HEK293 (cell line): ENCODE measurements at regions not wholly inside any gene's neighbourhood (a gene's known extent, or its start where the extent isn't known, plus 50 kb on each side); places are given as distances from the start of the nearest gene placed in this dataset.

Experiments used
- CTCF ChIA-PET: fragments of 350-600 bp; formaldehyde crosslinking; extraction: SDS; loops from one replicate; lab custom pipeline; 2021; ENCODE audit warnings: antibody characterized with exemption; lab: Yijun Ruan, JAX
- POLR2A ChIA-PET: fragments of 300-600 bp; formaldehyde crosslinking; extraction: SDS; loops from one replicate; lab custom pipeline; 2020; ENCODE audit warnings: antibody characterized with exemption, inconsistent platforms; lab: Yijun Ruan, JAX
- H3K27ac ChIP-seq: fragments of 200-500 bp; sonication (Bioruptor generic); 2 replicates; pipeline ENCODE4 v1.5.1; 2014; ENCODE audit warnings: low read depth, low read length, control low read depth, inconsistent platforms; ENCODE audit errors: extremely low read depth
- H3K36me3 ChIP-seq, 2 experiments: fragments of 200-500 bp in 1 of 2; sonication (Bioruptor generic) in 1 of 2; 1 replicate in 1 of 2; 2 replicates in 1 of 2; pipeline ENCODE4 v1.5.1; 2014 to 2017; ENCODE audit warnings: inconsistent platforms in 2 of 2, low read length in 2 of 2; ENCODE audit not compliant: control insufficient read depth in 2 of 2, insufficient read depth in 1 of 2
- H3K4me1 ChIP-seq: fragments of 200-500 bp; sonication (Bioruptor generic); 2 replicates; pipeline ENCODE4 v1.5.1; 2014; ENCODE audit warnings: mild to moderate bottlenecking, low read length, inconsistent platforms; ENCODE audit not compliant: control insufficient read depth, insufficient read depth
- H3K4me3 ChIP-seq: 2 replicates; pipeline ENCODE4 v1.5.1; 2011; ENCODE audit warnings: low read depth, mild to moderate bottlenecking, control low read depth, low read length, moderate library complexity
- H3K9me3 ChIP-seq: fragments of 200-500 bp; sonication (Bioruptor generic); 2 replicates; pipeline ENCODE4 v1.5.1; 2014; ENCODE audit warnings: low read depth, low read length, inconsistent platforms; ENCODE audit not compliant: control insufficient read depth, insufficient read depth
- ZBTB1 ChIP-seq: fragments of 450-650 bp; formaldehyde crosslinking; IDR thresholded peaks from 2 replicates; pipeline ENCODE4 v1.5.1; 2016; ENCODE audit warnings: missing biosample characterization, missing genetic modification characterization
- ZNF174 ChIP-seq: fragments of 450-650 bp; formaldehyde crosslinking; IDR thresholded peaks from 2 replicates; pipeline ENCODE4 v1.5.0; 2017; ENCODE audit warnings: missing biosample characterization, mild to moderate bottlenecking, missing genetic modification characterization
- ZNF202 ChIP-seq: fragments of 450-650 bp; formaldehyde crosslinking; IDR thresholded peaks from 2 replicates; pipeline ENCODE4 v1.5.1; 2016; ENCODE audit warnings: missing biosample characterization, missing genetic modification characterization, borderline replicate concordance
- ZNF404 ChIP-seq: fragments of 450-650 bp; formaldehyde crosslinking; IDR thresholded peaks from 2 replicates; pipeline ENCODE4 v1.5.1; 2017; ENCODE audit warnings: missing biosample characterization, missing genetic modification characterization
- ZNF426 ChIP-seq: fragments of 450-650 bp; formaldehyde crosslinking; IDR thresholded peaks from 2 replicates; pipeline ENCODE4 v1.5.1; 2017; ENCODE audit warnings: missing biosample characterization, missing genetic modification characterization, mild to moderate bottlenecking, inconsistent platforms, moderate library complexity
- ZNF501 ChIP-seq: fragments of 450-650 bp; formaldehyde crosslinking; IDR thresholded peaks from 2 replicates; pipeline ENCODE4 v1.5.1; 2016; ENCODE audit warnings: missing biosample characterization, missing genetic modification characterization
- ZNF558 ChIP-seq: fragments of 450-650 bp; formaldehyde crosslinking; IDR thresholded peaks from 2 replicates; pipeline ENCODE4 v1.5.1; 2016; ENCODE audit warnings: missing biosample characterization, missing genetic modification characterization
- ZNF596 ChIP-seq: fragments of 450-650 bp; IDR thresholded peaks from 2 replicates; pipeline ENCODE4 v1.5.0; 2018; ENCODE audit warnings: missing biosample characterization, mild to moderate bottlenecking, missing genetic modification characterization, moderate library complexity
- ZNF654 ChIP-seq: fragments of 450-650 bp; formaldehyde crosslinking; IDR thresholded peaks from 2 replicates; pipeline ENCODE4 v1.5.1; 2016; ENCODE audit warnings: low read depth, missing biosample characterization, missing genetic modification characterization
- ZNF664 ChIP-seq: fragments of 450-650 bp; formaldehyde crosslinking; IDR thresholded peaks from 2 replicates; pipeline ENCODE4 v1.5.1; 2016; ENCODE audit warnings: missing biosample characterization, missing genetic modification characterization
- ZXDB ChIP-seq: fragments of 450-650 bp; formaldehyde crosslinking; IDR thresholded peaks from 2 replicates; pipeline ENCODE4 v1.5.1; 2016; ENCODE audit warnings: missing biosample characterization, missing genetic modification characterization
- TF ChIP-seq, protein P1 (sequence below): fragments of 450-650 bp; formaldehyde crosslinking; IDR thresholded peaks from 2 replicates; pipeline ENCODE4 v1.5.1; 2016; ENCODE audit warnings: missing biosample characterization, missing genetic modification characterization
- TF ChIP-seq, protein P2 (sequence below): fragments of 450-650 bp; formaldehyde crosslinking; IDR thresholded peaks from 2 replicates; pipeline ENCODE4 v1.5.1; 2016; ENCODE audit warnings: missing biosample characterization, missing genetic modification characterization, borderline replicate concordance
- TF ChIP-seq, protein P3 (sequence below): fragments of 450-650 bp; formaldehyde crosslinking; optimal IDR thresholded peaks from 2 replicates; pipeline ENCODE3; 2016; ENCODE audit warnings: missing biosample characterization, mild to moderate bottlenecking, missing genetic modification characterization

DNA sequence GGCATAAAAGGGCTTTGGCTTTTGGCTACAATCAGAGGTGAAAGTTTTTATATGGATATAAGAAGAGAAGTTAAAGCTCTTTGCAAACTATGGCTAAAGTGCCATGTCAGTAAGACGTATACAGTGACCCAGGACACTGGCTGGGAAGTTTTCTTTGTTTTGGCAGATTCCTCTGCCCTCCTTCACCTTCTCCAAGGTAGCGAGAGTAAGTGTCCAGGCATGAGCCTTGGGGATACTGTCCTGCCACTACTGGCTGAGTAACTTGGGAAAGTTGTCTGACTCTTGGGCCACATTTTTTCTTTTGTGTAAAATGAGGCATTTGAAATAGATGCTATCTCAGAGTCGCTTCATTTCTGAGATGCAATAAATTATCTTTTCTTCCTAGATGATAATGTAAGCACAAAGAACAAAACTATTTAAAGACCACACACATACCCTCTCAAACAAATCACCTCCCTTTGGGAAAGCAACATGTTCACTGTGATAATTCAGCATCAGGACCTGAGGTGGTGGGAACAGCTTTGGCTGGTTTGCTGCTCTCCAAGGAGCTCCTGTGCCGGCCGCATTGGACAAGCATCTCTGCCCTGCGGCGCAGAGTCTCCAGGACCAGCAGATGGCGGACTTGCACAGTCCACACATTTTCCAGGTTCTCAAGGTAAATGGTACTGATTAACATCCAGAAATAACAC lies 106.3 kb downstream of the PTCSC3 start:
- Histone ChIP-seq H3K9me3 (no peaks in the 10 kb centered on the region), H3K4me3 (no peak overlapping the region), H3K4me1 (0 out of 2 replicates have a peak, but pooled peaks cover 3% of the 10 kb centered on the region), H3K36me3 (no peaks in the 10 kb centered on the region), H3K27ac (no peak overlapping the region)
- CTCF ChIA-PET: interaction anchor here (0.6 to 5.7 kb wide), 70 partner anchors 8 to 1151 kb away, joined by 3 to 67 read pairs (median 4); no protein-coding TSS in a partner anchor
- POLR2A ChIA-PET: no interaction called here
- TF ChIP-seq ZNF202 (tag by site-specific recombination) (no peak), ZNF558 (tag by site-specific recombination) (no peak), ZNF654 (tag by site-specific recombination) (peak; percentile 79), ZNF426 (tag by site-specific recombination) (no peak), ZBTB1 (tag by site-specific recombination) (no peak), ZXDB (tag by site-specific recombination) (no peak), ZNF174 (tag by site-specific recombination) (no peak), ZNF501 (no peak), ZNF596 (tag by site-specific recombination) (no peak)
- TF ChIP-seq, protein P1, sequence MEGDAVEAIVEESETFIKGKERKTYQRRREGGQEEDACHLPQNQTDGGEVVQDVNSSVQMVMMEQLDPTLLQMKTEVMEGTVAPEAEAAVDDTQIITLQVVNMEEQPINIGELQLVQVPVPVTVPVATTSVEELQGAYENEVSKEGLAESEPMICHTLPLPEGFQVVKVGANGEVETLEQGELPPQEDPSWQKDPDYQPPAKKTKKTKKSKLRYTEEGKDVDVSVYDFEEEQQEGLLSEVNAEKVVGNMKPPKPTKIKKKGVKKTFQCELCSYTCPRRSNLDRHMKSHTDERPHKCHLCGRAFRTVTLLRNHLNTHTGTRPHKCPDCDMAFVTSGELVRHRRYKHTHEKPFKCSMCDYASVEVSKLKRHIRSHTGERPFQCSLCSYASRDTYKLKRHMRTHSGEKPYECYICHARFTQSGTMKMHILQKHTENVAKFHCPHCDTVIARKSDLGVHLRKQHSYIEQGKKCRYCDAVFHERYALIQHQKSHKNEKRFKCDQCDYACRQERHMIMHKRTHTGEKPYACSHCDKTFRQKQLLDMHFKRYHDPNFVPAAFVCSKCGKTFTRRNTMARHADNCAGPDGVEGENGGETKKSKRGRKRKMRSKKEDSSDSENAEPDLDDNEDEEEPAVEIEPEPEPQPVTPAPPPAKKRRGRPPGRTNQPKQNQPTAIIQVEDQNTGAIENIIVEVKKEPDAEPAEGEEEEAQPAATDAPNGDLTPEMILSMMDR (tag by site-specific recombination): peak; percentile 58; the same call in 1 of the 2 replicates
- TF ChIP-seq, protein P2, sequence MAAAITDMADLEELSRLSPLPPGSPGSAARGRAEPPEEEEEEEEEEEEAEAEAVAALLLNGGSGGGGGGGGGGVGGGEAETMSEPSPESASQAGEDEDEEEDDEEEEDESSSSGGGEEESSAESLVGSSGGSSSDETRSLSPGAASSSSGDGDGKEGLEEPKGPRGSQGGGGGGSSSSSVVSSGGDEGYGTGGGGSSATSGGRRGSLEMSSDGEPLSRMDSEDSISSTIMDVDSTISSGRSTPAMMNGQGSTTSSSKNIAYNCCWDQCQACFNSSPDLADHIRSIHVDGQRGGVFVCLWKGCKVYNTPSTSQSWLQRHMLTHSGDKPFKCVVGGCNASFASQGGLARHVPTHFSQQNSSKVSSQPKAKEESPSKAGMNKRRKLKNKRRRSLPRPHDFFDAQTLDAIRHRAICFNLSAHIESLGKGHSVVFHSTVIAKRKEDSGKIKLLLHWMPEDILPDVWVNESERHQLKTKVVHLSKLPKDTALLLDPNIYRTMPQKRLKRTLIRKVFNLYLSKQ (tag by site-specific recombination): no peak

DNA sequence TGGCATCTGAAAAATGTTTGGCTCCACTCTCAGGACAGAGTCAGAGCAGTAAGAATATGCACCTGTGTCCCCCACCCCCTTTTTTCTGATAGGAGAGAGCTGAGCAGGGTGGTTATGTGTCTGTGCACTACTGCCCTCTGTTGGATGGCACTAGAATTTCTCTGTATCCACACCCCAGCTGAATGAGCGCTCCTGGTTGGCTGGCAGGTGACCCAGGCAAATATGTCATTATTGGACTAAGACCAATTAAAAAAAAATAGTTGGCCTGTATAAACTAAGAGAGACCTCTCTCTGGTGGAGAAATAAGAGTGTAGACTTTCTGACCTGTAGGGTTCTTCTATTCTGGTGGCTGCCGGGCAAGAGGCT lies 107.0 kb downstream of the PTCSC3 start:
- TF ChIP-seq ZNF664 (tag by site-specific recombination) (no peak), ZNF654 (tag by site-specific recombination) (peak; percentile 33; the same call in 1 of the 2 replicates), ZNF404 (tag by site-specific recombination) (no peak)
- TF ChIP-seq, protein P1 (tag by site-specific recombination): peak; percentile 15; the same call in 1 of the 2 replicates
- TF ChIP-seq, protein P3, sequence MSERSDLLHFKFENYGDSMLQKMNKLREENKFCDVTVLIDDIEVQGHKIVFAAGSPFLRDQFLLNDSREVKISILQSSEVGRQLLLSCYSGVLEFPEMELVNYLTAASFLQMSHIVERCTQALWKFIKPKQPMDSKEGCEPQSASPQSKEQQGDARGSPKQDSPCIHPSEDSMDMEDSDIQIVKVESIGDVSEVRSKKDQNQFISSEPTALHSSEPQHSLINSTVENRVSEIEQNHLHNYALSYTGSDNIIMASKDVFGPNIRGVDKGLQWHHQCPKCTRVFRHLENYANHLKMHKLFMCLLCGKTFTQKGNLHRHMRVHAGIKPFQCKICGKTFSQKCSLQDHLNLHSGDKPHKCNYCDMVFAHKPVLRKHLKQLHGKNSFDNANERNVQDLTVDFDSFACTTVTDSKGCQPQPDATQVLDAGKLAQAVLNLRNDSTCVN (tag by site-specific recombination): no peak
- Histone ChIP-seq H3K9me3 (no peaks in the 10 kb centered on the region), H3K4me1 (0 out of 2 replicates have a peak, but pooled peaks cover 3% of the 10 kb centered on the region), H3K27ac (no peak overlapping the region), H3K36me3 (no peaks in the 10 kb centered on the region), H3K4me3 (no peak overlapping the region)
- ChIA-PET POLR2A (interaction anchor here (1.1 kb wide), 1 partner anchor 244 kb away, joined by 4 read pairs; the partner anchor contains the start of gene BRMS1L), CTCF (interaction anchor here (0.6 to 5.7 kb wide), 58 partner anchors 8 to 1080 kb away, joined by 3 to 67 read pairs (median 5); no protein-coding TSS in a partner anchor)
